Sigmoid colon (tissue), 6 donors: ENCODE measurements at regions not wholly inside any gene's neighbourhood (a gene's known extent, or its start where the extent isn't known, plus 50 kb on each side); places are given as distances from the start of the nearest gene placed in this dataset.

Experiments
- DNase-seq: peaks from one replicate; pipeline ENCODE4 v3.0.0-alpha.2; 2019
- H3K27ac ChIP-seq, 4 donors: fragments of 200-600 bp; sonication (generic); one replicate each; pipeline ENCODE4 v1.5.1; 2016 to 2019; ENCODE audit warnings: mild to moderate bottlenecking in 1 of 4
- H3K27me3 ChIP-seq, 3 donors: fragments of 200-600 bp; sonication (generic); one replicate each; pipeline ENCODE4 v1.5.1; 2019; ENCODE audit warnings: mild to moderate bottlenecking in 1 of 3
- H3K36me3 ChIP-seq, 4 donors: fragments of 200-600 bp; sonication (generic); one replicate each; pipeline ENCODE4 v1.5.1; 2016 to 2019
- H3K4me1 ChIP-seq, 4 donors: fragments of 200-600 bp; sonication (generic); one replicate each; pipeline ENCODE4 v1.5.1; 2017 to 2019
- H3K4me3 ChIP-seq, 4 donors: fragments of 200-600 bp; sonication (generic); one replicate each; pipeline ENCODE4 v1.5.1; 2017 to 2019; ENCODE audit warnings: mild to moderate bottlenecking in 2 of 4, moderate library complexity in 1 of 4
- H3K9me3 ChIP-seq, 4 donors: fragments of 200-600 bp in 3 of 4; sonication (generic) in 3 of 4; one replicate each; pipeline versions ENCODE4 v1.5.1 to v1.6.1; 2013 to 2019
- EP300 ChIP-seq, 4 donors: sonication (generic); formaldehyde crosslinking; IDR thresholded peaks; one replicate each; pipeline ENCODE4 v1.6.1; 2017; ENCODE audit warnings: antibody characterized with exemption in 4 of 4
- POLR2A ChIP-seq, 2 donors: fragments of 450-650 bp; IDR thresholded peaks; one replicate each; pipeline ENCODE4 v1.6.1; 2016; ENCODE audit warnings: antibody characterized with exemption in 2 of 2, mild to moderate bottlenecking in 2 of 2, moderate library complexity in 2 of 2
- POLR2AphosphoS5 ChIP-seq, 4 donors: sonication (generic); formaldehyde crosslinking; IDR thresholded peaks; one replicate each; pipeline ENCODE4 v1.6.1; 2017; ENCODE audit warnings: antibody characterized with exemption in 4 of 4
- WGBS, 2 donors: extraction: QIAGEN DNeasy Blood & Tissue Kit; methylation state at CpG; one replicate each; pipeline ENCODE4 v1.1.7; 2013; 5-methylcytosine and 5-hydroxymethylcytosine counted together
- intact Hi-C: fragments of 100-400 bp; cut with DNase I; formaldehyde crosslinking; loops from one replicate; pipeline ENCODE4 v1.15.1; 2023
- TF ChIP-seq, protein P1 (sequence below), 4 experiments: fragments of 450-650 bp in 3 of 4; fragments of 200-600 bp in 1 of 4; IDR thresholded peaks; one replicate each; pipeline ENCODE4 v1.5.1; 2016 to 2019; ENCODE audit warnings: antibody characterized with exemption in 4 of 4, mild to moderate bottlenecking in 3 of 4, moderate library complexity in 2 of 4
- donor health status: healthy with polysubstance abuse.
- donor health status: healthy.

DNA sequence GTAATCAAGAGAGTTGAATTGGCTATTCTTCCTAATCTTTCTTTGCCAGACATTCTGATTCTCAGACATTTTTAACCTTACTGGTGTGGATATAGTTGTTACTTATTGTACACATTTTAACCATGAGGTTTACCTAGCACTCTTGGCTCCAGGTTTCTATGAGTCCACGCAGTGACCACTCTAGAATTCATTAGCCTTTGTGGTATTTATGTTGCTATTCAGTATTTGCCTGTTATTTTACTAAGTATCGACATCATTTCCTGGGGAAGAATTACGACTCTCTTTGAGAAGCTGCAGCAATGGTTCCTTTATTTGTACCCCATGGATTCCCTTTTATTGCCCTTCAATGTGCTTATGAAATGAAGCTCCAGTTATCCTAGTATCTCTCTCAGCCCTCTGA, 120.7 kb downstream of the RDH14 start:
- 68 to 73% methylated on average over 3 of the region's 3 CpGs for WGBS, 2 donors

DNA sequence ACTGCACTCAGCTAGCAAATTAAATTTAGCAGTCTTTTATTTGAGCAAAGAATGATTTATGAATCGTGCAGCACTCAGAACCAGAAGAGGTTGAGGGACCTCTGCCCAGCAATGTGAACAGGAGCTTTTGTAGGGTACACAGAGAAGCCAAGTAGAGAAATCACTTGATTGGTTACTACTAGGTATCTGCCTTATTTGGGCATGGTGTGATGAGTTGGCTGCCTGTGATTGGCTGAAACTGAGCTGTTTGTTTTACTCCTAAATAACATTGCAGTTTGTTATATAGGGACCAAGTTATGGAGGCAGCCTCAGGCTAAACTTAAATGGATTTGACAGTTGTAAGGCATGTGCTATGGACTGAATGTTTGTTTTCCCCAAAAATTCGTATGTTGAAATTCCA, 122.5 kb downstream of the RDH14 start:
- TF ChIP-seq, protein P1, sequence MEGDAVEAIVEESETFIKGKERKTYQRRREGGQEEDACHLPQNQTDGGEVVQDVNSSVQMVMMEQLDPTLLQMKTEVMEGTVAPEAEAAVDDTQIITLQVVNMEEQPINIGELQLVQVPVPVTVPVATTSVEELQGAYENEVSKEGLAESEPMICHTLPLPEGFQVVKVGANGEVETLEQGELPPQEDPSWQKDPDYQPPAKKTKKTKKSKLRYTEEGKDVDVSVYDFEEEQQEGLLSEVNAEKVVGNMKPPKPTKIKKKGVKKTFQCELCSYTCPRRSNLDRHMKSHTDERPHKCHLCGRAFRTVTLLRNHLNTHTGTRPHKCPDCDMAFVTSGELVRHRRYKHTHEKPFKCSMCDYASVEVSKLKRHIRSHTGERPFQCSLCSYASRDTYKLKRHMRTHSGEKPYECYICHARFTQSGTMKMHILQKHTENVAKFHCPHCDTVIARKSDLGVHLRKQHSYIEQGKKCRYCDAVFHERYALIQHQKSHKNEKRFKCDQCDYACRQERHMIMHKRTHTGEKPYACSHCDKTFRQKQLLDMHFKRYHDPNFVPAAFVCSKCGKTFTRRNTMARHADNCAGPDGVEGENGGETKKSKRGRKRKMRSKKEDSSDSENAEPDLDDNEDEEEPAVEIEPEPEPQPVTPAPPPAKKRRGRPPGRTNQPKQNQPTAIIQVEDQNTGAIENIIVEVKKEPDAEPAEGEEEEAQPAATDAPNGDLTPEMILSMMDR (IDR thresholded peaks at IDR 0.05): no peak
- TF ChIP-seq POLR2A (IDR thresholded peaks at IDR 0.05): no peak
- no peak for TF ChIP-seq EP300 (IDR thresholded peaks at IDR 0.05)
- no peak for TF ChIP-seq POLR2AphosphoS5 (IDR thresholded peaks at IDR 0.05)
- no peak overlapping the region for H3K4me3 ChIP-seq
- H3K27ac ChIP-seq: no peak overlapping the region
- no peaks in the 10 kb centered on the region for H3K36me3 ChIP-seq
- no peaks in the 10 kb centered on the region for H3K27me3 ChIP-seq
- DNase-seq: no peak
- intact Hi-C loops: loop anchor here (5.0 kb wide), 1 partner anchor 924 kb away; no protein-coding TSS in a partner anchor
- H3K4me1 ChIP-seq: peaks cover 0 to 49% (median 25%) of the 10 kb centered on the region in 4 donors
- H3K9me3 ChIP-seq: no peaks in the 10 kb centered on the region
- 75 to 81% methylated on average over 2 of the region's 2 CpGs for WGBS, 2 donors

More for the DNA sequence above, 120.7 kb downstream of the RDH14 start:
- Histone ChIP-seq H3K4me3 (no peak overlapping the region), H3K9me3 (no peaks in the 10 kb centered on the region), H3K27ac (peak overlapping the region in 2 of 4 donors; percentile 5 to 39), H3K4me1 (peaks cover 0 to 37% (median 19%) of the 10 kb centered on the region in 4 donors), H3K36me3 (no peaks in the 10 kb centered on the region), H3K27me3 (no peaks in the 10 kb centered on the region)
- TF ChIP-seq, protein P1 (IDR thresholded peaks at IDR 0.05): no peak
- no peak for TF ChIP-seq POLR2A (IDR thresholded peaks at IDR 0.05)
- no peak for TF ChIP-seq EP300 (IDR thresholded peaks at IDR 0.05)
- no peak for TF ChIP-seq POLR2AphosphoS5 (IDR thresholded peaks at IDR 0.05)
- intact Hi-C loops: loop anchor here (5.0 kb wide), 2 partner anchors 78 to 923 kb away; no protein-coding TSS in a partner anchor
- DNase-seq: no peak

- intact Hi-C loops: loop anchor here (5.0 kb wide), 1 partner anchor 926 kb away; no protein-coding TSS in a partner anchor
- Histone ChIP-seq H3K27ac (peak overlapping the region in 3 of 4 donors; percentile 23 to 29 (median 28)), H3K4me1 (peaks cover 0 to 45% (median 27%) of the 10 kb centered on the region in 4 donors), H3K36me3 (no peaks in the 10 kb centered on the region), H3K27me3 (no peaks in the 10 kb centered on the region), H3K4me3 (no peak overlapping the region), H3K9me3 (no peaks in the 10 kb centered on the region)
- TF ChIP-seq EP300 (IDR thresholded peaks at IDR 0.05): no peak
- TF ChIP-seq, protein P1 (IDR thresholded peaks at IDR 0.05): no peak
- TF ChIP-seq POLR2A (IDR thresholded peaks at IDR 0.05): no peak
- TF ChIP-seq POLR2AphosphoS5 (IDR thresholded peaks at IDR 0.05): no peak
- WGBS, 2 donors: 37 to 43% methylated on average over 5 of the region's 5 CpGs
- DNase-seq: no peak
Observed at GRCh38 chr2:18436503-18437005, 123.9 kb downstream of the RDH14 start.

GRCh38 chr2:18435426-18436037, 124.9 kb downstream of the RDH14 start:
- whole genome bisulfite sequencing, 2 donors: 37 to 39% methylated on average over 2 of the region's 2 CpGs
- H3K27ac ChIP-seq: peak overlapping the region in 2 of 4 donors; percentile 23 to 28
- no peaks in the 10 kb centered on the region for H3K27me3 ChIP-seq
- H3K4me3 ChIP-seq: no peak overlapping the region
- H3K36me3 ChIP-seq: no peaks in the 10 kb centered on the region
- peaks cover 0 to 37% (median 23%) of the 10 kb centered on the region in 4 donors for H3K4me1 ChIP-seq
- no peaks in the 10 kb centered on the region for H3K9me3 ChIP-seq
- intact Hi-C loops: loop anchor here (5.0 kb wide), 1 partner anchor 927 kb away; no protein-coding TSS in a partner anchor
- no peak for DNase-seq
- no peak for TF ChIP-seq POLR2A (IDR thresholded peaks at IDR 0.05)
- TF ChIP-seq, protein P1 (IDR thresholded peaks at IDR 0.05): peak in 3 of 4 experiments; percentile 14 to 53 (median 22)
